Endothelial cell of umbilical vein (primary cell): ENCODE measurements at regions not wholly inside any gene's neighbourhood (a gene's known extent, or its start where the extent isn't known, plus 50 kb on each side); places are given as distances from the start of the nearest gene placed in this dataset.

ENCODE experiments used
- BruUV-seq: library from RNA; stranded (reverse); fragments of 400-500 nt; replicated peaks from 2 replicates; lab custom pipeline; 2021; lab: Mats Ljungman, UMichigan
- CTCF ChIA-PET: fragments of 300-600, 350-600 bp; sonication (Branson Sonifier 250); formaldehyde crosslinking; loops from one replicate; lab custom pipeline; 2021; ENCODE audit warnings: antibody characterized with exemption, inconsistent platforms; lab: Charles Lee
- POLR2A ChIA-PET: fragments of 300-600, 350-600 bp; sonication (Branson Sonifier 250); formaldehyde crosslinking; loops from one replicate; lab custom pipeline; 2021; ENCODE audit warnings: antibody characterized with exemption, inconsistent platforms; lab: Charles Lee
- DNase-seq: peaks from one replicate; pipeline ENCODE4 v3.0.0-alpha.2; 2011; ENCODE audit warnings: low read depth, low spot score
- FAIRE-seq: peaks from 2 replicates; lab custom pipeline; 2011; peaks lifted over from hg19 to GRCh38; lab: Jason Lieb, UNC
- H2AFZ ChIP-seq: 2 replicates; pipeline ENCODE4 v1.6.0; 2012; ENCODE audit warnings: low read depth, low read length, control low read depth, inconsistent platforms
- H3K27ac ChIP-seq: 2 replicates; pipeline ENCODE4 v1.5.1; 2011; ENCODE audit warnings: low read depth, mild to moderate bottlenecking, control low read depth, low read length, moderate library complexity; ENCODE audit not compliant: insufficient read depth
- H3K27me3 ChIP-seq, 2 experiments: 2 replicates each; pipeline versions ENCODE4 v1.6.0 to v1.6.1; 2011; ENCODE audit warnings: low read length in 2 of 2, mixed read lengths in 1 of 2; ENCODE audit not compliant: control insufficient read depth in 2 of 2, insufficient read depth in 2 of 2
- H3K36me3 ChIP-seq, 2 experiments: 2 replicates in 1 of 2; 3 replicates in 1 of 2; pipeline ENCODE4 v1.5.1; 2011; ENCODE audit warnings: low read length in 2 of 2, mild to moderate bottlenecking in 1 of 2, moderate library complexity in 1 of 2; ENCODE audit not compliant: control insufficient read depth in 2 of 2, insufficient read depth in 2 of 2; ENCODE audit errors: extremely low read depth in 1 of 2
- H3K4me1 ChIP-seq: 3 replicates; pipeline ENCODE4 v1.5.1; 2011; ENCODE audit warnings: mild to moderate bottlenecking, low read length; ENCODE audit not compliant: control insufficient read depth, insufficient read depth; ENCODE audit errors: extremely low read depth
- H3K4me2 ChIP-seq: 2 replicates; pipeline ENCODE4 v1.6.1; 2011; ENCODE audit warnings: low read length, control low read depth, mixed read lengths; ENCODE audit not compliant: insufficient read depth
- H3K4me3 ChIP-seq, 3 experiments: fragments of 200-600 bp in 1 of 3; sonication (generic), shearing (Covaris generic) in 1 of 3; replicated peaks in 1 of 3; 2 replicates each; pipeline ENCODE4 v1.5.1; 2011 to 2016; ENCODE audit warnings: control low read depth in 3 of 3, low read length in 3 of 3, mild to moderate bottlenecking in 2 of 3, inconsistent platforms in 1 of 3, low read depth in 1 of 3, moderate library complexity in 1 of 3; ENCODE audit not compliant: insufficient read depth in 1 of 3
- H3K79me2 ChIP-seq: 2 replicates; pipeline ENCODE4 v1.6.0; 2012; ENCODE audit warnings: low read length, inconsistent platforms; ENCODE audit not compliant: control insufficient read depth, insufficient read depth
- H3K9ac ChIP-seq: replicated peaks from 2 replicates; pipeline ENCODE3; 2011; ENCODE audit warnings: low read length, control low read depth; ENCODE audit not compliant: insufficient read depth; ENCODE audit errors: extremely low read depth
- H3K9me1 ChIP-seq: replicated peaks from 3 replicates; pipeline ENCODE4 v1.6.0; 2011; ENCODE audit warnings: mild to moderate bottlenecking, low read length; ENCODE audit not compliant: control insufficient read depth, insufficient read depth; ENCODE audit errors: extremely low read depth
- H3K9me3 ChIP-seq: replicated peaks from 2 replicates; pipeline ENCODE4 v1.5.1; 2012; ENCODE audit warnings: low read length, inconsistent platforms; ENCODE audit not compliant: control insufficient read depth, insufficient read depth
- H4K20me1 ChIP-seq: replicated peaks from 2 replicates; pipeline ENCODE3; 2011; ENCODE audit warnings: mild to moderate bottlenecking, low read length; ENCODE audit not compliant: control insufficient read depth, insufficient read depth; ENCODE audit errors: extremely low read depth
- CTCF ChIP-seq, 2 donors: IDR thresholded peaks; 1 replicate in 1 of 2; 2 replicates in 1 of 2; pipeline ENCODE4 v1.5.1; 2011; ENCODE audit warnings: low read length in 2 of 2, mild to moderate bottlenecking in 2 of 2, moderate library complexity in 2 of 2, control low read depth in 1 of 2, inconsistent platforms in 1 of 2, low read depth in 1 of 2; ENCODE audit not compliant: insufficient read depth in 1 of 2; ENCODE audit errors: extremely low read depth in 1 of 2
- EZH2 ChIP-seq: IDR thresholded peaks from 2 replicates; pipeline ENCODE4 v1.6.1; 2012; ENCODE audit warnings: borderline replicate concordance, low read depth, mild to moderate bottlenecking, moderate library complexity, low read length, inconsistent platforms; ENCODE audit not compliant: severe bottlenecking
- FOS ChIP-seq: IDR thresholded peaks from 2 replicates; pipeline ENCODE4 v1.6.1; 2011; ENCODE audit warnings: mild to moderate bottlenecking, low read length, moderate library complexity, borderline replicate concordance; ENCODE audit not compliant: insufficient read depth
- GATA2 ChIP-seq: IDR thresholded peaks from 2 replicates; pipeline ENCODE4 v1.7.0; 2011; ENCODE audit warnings: low read depth, mild to moderate bottlenecking, moderate library complexity, mixed read lengths, low read length; ENCODE audit not compliant: insufficient read length, insufficient read depth
- JUN ChIP-seq: IDR thresholded peaks from 2 replicates; pipeline ENCODE4 v1.6.1; 2011; ENCODE audit warnings: borderline replicate concordance, low read depth; ENCODE audit not compliant: insufficient read length, insufficient read depth
- MAX ChIP-seq: IDR thresholded peaks from 2 replicates; pipeline ENCODE4 v1.6.1; 2011; ENCODE audit not compliant: insufficient read depth, insufficient read length
- MYC ChIP-seq: IDR thresholded peaks from one replicate; pipeline ENCODE4 v1.6.1; 2011; ENCODE audit warnings: mild to moderate bottlenecking, low read depth, low read length
- POLR2A ChIP-seq: IDR thresholded peaks from 2 replicates; pipeline ENCODE4 v1.6.1; 2012; ENCODE audit warnings: low read depth, mild to moderate bottlenecking, control low read depth, low read length
- POLR2AphosphoS5 ChIP-seq: IDR thresholded peaks from 2 replicates; pipeline ENCODE4 v1.6.1; 2012; ENCODE audit warnings: low read depth, mild to moderate bottlenecking, control low read depth, low read length, moderate library complexity; ENCODE audit not compliant: insufficient read depth
- dilution Hi-C: fragments of 300-500 bp; cut with MboI; formaldehyde crosslinking; loops from one replicate; pipeline ENCODE4 v1.15.0; 2019; ENCODE audit warnings: low sequenced_read_pairs; ENCODE audit not compliant: extremely low pct_ligation_motif_present
- intact Hi-C: fragments of 100-400 bp; cut with micrococcal nuclease; formaldehyde crosslinking; loops from one replicate; pipeline ENCODE4 v1.10.0; 2022

DNA sequence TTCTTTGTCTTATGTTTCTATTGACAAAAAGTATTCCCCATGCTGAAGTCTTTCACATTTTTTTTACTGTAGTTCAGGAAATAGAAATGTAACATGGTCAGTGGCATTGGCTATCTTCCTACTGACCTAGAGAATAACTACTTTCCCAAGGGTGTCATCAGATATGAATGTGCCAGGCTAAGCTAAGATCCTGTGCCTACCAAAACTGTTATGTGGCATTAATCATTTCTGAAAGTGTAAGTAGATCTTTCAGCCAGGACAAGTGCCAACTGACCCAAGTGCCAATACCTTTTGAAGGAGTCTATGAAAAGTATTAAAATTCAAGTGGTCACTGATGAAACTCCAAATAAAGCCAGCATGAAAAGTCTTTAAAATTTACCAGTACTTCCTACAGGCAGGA is 165.3 kb downstream of the TNFSF18 start:
- Histone ChIP-seq H3K36me3 (no peaks in the 10 kb centered on the region), H3K79me2 (no peaks in the 10 kb centered on the region), H3K4me2 (no peak overlapping the region), H3K9me1 (no peaks in the 10 kb centered on the region), H2AFZ (no peak overlapping the region), H3K4me3 (no peak overlapping the region), H3K9me3 (no peaks in the 10 kb centered on the region), H3K4me1 (peaks cover 43% of the 10 kb centered on the region), H4K20me1 (no peaks in the 10 kb centered on the region), H3K27ac (no peak overlapping the region), H3K9ac (no peak overlapping the region), H3K27me3 (no peaks in the 10 kb centered on the region)
- dilution Hi-C loops (no loop called here), intact Hi-C loops (loop anchor here (2.0 kb wide), 1 partner anchor 15 kb away; no protein-coding TSS in a partner anchor)
- TF ChIP-seq POLR2A (no peak), EZH2 (no peak), FOS (no peak), GATA2 (no peak), POLR2AphosphoS5 (no peak), JUN (no peak), CTCF (IDR thresholded peaks at IDR 0.05; ENCODE audit: extremely low read depth in 1 of 2, insufficient read depth in 1 of 2, low read depth in 1 of 2, low read length in 2 of 2) (no peak), MYC (no peak), MAX (no peak)
- no peak for FAIRE-seq
- ChIA-PET CTCF (interaction anchor here (2.1 kb wide), 1 partner anchor 316 kb away, joined by 6 read pairs; no protein-coding TSS in a partner anchor), POLR2A (no interaction called here)
- no peak for DNase-seq
- no TSS peak for BruUV-seq
